ENCODE measurements at regions not wholly inside any gene's neighbourhood (a gene's known extent, or its start where the extent isn't known, plus 50 kb on each side); places are given as distances from the start of the nearest gene placed in this dataset.

- TF ChIP-seq CTCF (IDR thresholded peaks at IDR 0.05) (no peak), ZFX (IDR thresholded peaks at IDR 0.05; ENCODE audit: borderline replicate concordance) (no peak)
Measured at GRCh38 chr3:66863205-66864111, 134.6 kb upstream of the KBTBD8 start.
